ENCODE measurements at regions not wholly inside any gene's neighbourhood (a gene's known extent, or its start where the extent isn't known, plus 50 kb on each side); places are given as distances from the start of the nearest gene placed in this dataset.
"Not testable (repeated sequence)": the region's sequence is repeated elsewhere in the genome, so short reads cannot be mapped to it uniquely, and the experiment has no call there.

- DNase-seq (ENCODE audit: low read depth, low spot score): no peak
- H3K27ac ChIP-seq: no peak overlapping the region
These were observed 109.2 kb downstream of the BASP1 start for GRCh38 chr5:17326600-17327037.

- DNase-seq (ENCODE audit: low read depth, low spot score): no peak
- H3K27ac ChIP-seq: no peak overlapping the region
These were observed 109.7 kb downstream of the BASP1 start for GRCh38 chr5:17327048-17327625.

- DNase-seq (ENCODE audit: low read depth, low spot score): no peak
- H3K27ac ChIP-seq: no peak overlapping the region
These were observed 112.1 kb downstream of the BASP1 start for GRCh38 chr5:17329571-17329970.

- no peak for DNase-seq (ENCODE audit: low read depth, low spot score)
- no peak overlapping the region for H3K27ac ChIP-seq
These were observed 113.0 kb downstream of the BASP1 start for GRCh38 chr5:17330386-17330785.

- H3K27ac ChIP-seq: no peak overlapping the region
- no peak for DNase-seq (ENCODE audit: low read depth, low spot score)
These were observed 114.2 kb downstream of the BASP1 start for GRCh38 chr5:17331651-17332050.

GRCh38 chr5:17333755-17334154 is 116.3 kb downstream of the BASP1 start:
- H3K27ac ChIP-seq: no peak overlapping the region
- DNase-seq (ENCODE audit: low read depth, low spot score): no peak

- DNase-seq (ENCODE audit: low read depth, low spot score): no peak
- H3K27ac ChIP-seq: no peak overlapping the region
These were observed 118.6 kb downstream of the BASP1 start for GRCh38 chr5:17336054-17336453.

GRCh38 chr5:17336723-17337122 is 119.3 kb downstream of the BASP1 start:
- H3K27ac ChIP-seq; DNase-seq (ENCODE audit: low read depth, low spot score): not testable (repeated sequence)

- no peak overlapping the region for H3K27ac ChIP-seq
- no peak for DNase-seq (ENCODE audit: low read depth, low spot score)
These were observed 122.4 kb downstream of the BASP1 start for GRCh38 chr5:17339841-17340240.

GRCh38 chr5:17340379-17340778 is 122.9 kb downstream of the BASP1 start:
- DNase-seq (ENCODE audit: low read depth, low spot score): no peak
- no peak overlapping the region for H3K27ac ChIP-seq

GRCh38 chr5:17340819-17341218 is 123.4 kb downstream of the BASP1 start:
- DNase-seq (ENCODE audit: low read depth, low spot score): no peak
- no peak overlapping the region for H3K27ac ChIP-seq

- peak; percentile 29 for DNase-seq (ENCODE audit: low read depth, low spot score)
- no peak overlapping the region for H3K27ac ChIP-seq
These were observed 126.2 kb downstream of the BASP1 start for GRCh38 chr5:17343675-17344074.

GRCh38 chr5:17346811-17347210 is 129.4 kb downstream of the BASP1 start:
- DNase-seq (ENCODE audit: low read depth, low spot score): no peak
- no peak overlapping the region for H3K27ac ChIP-seq

GRCh38 chr5:17352223-17352622 is 134.8 kb downstream of the BASP1 start:
- DNase-seq (ENCODE audit: low read depth, low spot score): no peak
- no peak overlapping the region for H3K27ac ChIP-seq

- DNase-seq (ENCODE audit: low read depth, low spot score): no peak
- H3K27ac ChIP-seq: no peak overlapping the region
These were observed 136.8 kb downstream of the BASP1 start for GRCh38 chr5:17354265-17354664.

GRCh38 chr5:17355586-17356346 is 138.3 kb downstream of the BASP1 start:
- no peak for DNase-seq (ENCODE audit: low read depth, low spot score)
- peak overlapping the region; percentile 81 for H3K27ac ChIP-seq

GRCh38 chr5:17356551-17356950 is 139.1 kb downstream of the BASP1 start:
- DNase-seq (ENCODE audit: low read depth, low spot score): no peak
- peak overlapping the region; percentile 81 for H3K27ac ChIP-seq

- H3K27ac ChIP-seq: no peak overlapping the region
- DNase-seq (ENCODE audit: low read depth, low spot score): no peak
These were observed 140.1 kb downstream of the BASP1 start for GRCh38 chr5:17357504-17357903.

GRCh38 chr5:17358031-17358430 is 140.0 kb upstream of the TAF11L2 start:
- no peak overlapping the region for H3K27ac ChIP-seq
- DNase-seq (ENCODE audit: low read depth, low spot score): no peak

- H3K27ac ChIP-seq: peak overlapping the region; percentile 41
These were observed 138.5 kb upstream of the TAF11L2 start for GRCh38 chr5:17359451-17360011.

GRCh38 chr5:17360879-17361278 is 137.2 kb upstream of the TAF11L2 start:
- DNase-seq (ENCODE audit: low read depth, low spot score): no peak
- no peak overlapping the region for H3K27ac ChIP-seq

More at GRCh38 chr5:17359451-17360011, 138.5 kb upstream of the TAF11L2 start:
- no peak for DNase-seq (ENCODE audit: low read depth, low spot score)

GRCh38 chr5:17361331-17361730 is 136.7 kb upstream of the TAF11L2 start:
- DNase-seq (ENCODE audit: low read depth, low spot score): no peak
- no peak overlapping the region for H3K27ac ChIP-seq
